ENCODE measurements at regions not wholly inside any gene's neighbourhood (a gene's known extent, or its start where the extent isn't known, plus 50 kb on each side); places are given as distances from the start of the nearest gene placed in this dataset.

- DNase-seq = no peak
These were observed 312.4 kb downstream of the METTL4 start for GRCh38 chr18:2258954-2259353.

GRCh38 chr18:2263303-2263890 lies 307.9 kb downstream of the METTL4 start:
- no peak for DNase-seq

- no peak for DNase-seq
These were observed 296.7 kb downstream of the METTL4 start for GRCh38 chr18:2274613-2275012.

- no peak for DNase-seq
These were observed 290.2 kb downstream of the METTL4 start for GRCh38 chr18:2281086-2281485.

GRCh38 chr18:2281523-2282199 lies 289.6 kb downstream of the METTL4 start:
- no peak for DNase-seq

GRCh38 chr18:2293109-2293839 lies 278.0 kb downstream of the METTL4 start:
- DNase-seq = no peak

GRCh38 chr18:2301316-2301715 lies 270.0 kb downstream of the METTL4 start:
- no peak for DNase-seq

- DNase-seq = no peak
These were observed 269.3 kb downstream of the METTL4 start for GRCh38 chr18:2302012-2302411.

GRCh38 chr18:2302628-2303516 lies 268.4 kb downstream of the METTL4 start:
- DNase-seq = no peak

- DNase-seq = no peak
These were observed 267.6 kb downstream of the METTL4 start for GRCh38 chr18:2303517-2304238.

GRCh38 chr18:2304378-2305175 lies 266.7 kb downstream of the METTL4 start:
- DNase-seq = no peak

- no peak for DNase-seq
These were observed 264.7 kb downstream of the METTL4 start for GRCh38 chr18:2306606-2307005.

GRCh38 chr18:2310886-2311285 lies 260.4 kb downstream of the METTL4 start:
- DNase-seq = no peak

GRCh38 chr18:2312440-2312839 lies 258.9 kb downstream of the METTL4 start:
- DNase-seq = no peak

- DNase-seq = no peak
These were observed 258.0 kb downstream of the METTL4 start for GRCh38 chr18:2313332-2313731.

GRCh38 chr18:2316082-2316750 lies 255.1 kb downstream of the METTL4 start:
- no peak for DNase-seq

- no peak for DNase-seq
These were observed 254.3 kb downstream of the METTL4 start for GRCh38 chr18:2316751-2317696.

GRCh38 chr18:2324459-2324858 lies 246.8 kb downstream of the METTL4 start:
- no peak for DNase-seq

- DNase-seq = no peak
These were observed 245.9 kb downstream of the METTL4 start for GRCh38 chr18:2325308-2325849.

All from C1 segment of cervical spinal cord (tissue), 14 donors.